GM12865 (cell line): ENCODE measurements at regions not wholly inside any gene's neighbourhood (a gene's known extent, or its start where the extent isn't known, plus 50 kb on each side); places are given as distances from the start of the nearest gene placed in this dataset.

Experiments used
- DNase-seq: peaks from one replicate; pipeline ENCODE4 v3.0.0; 2010; ENCODE audit warnings: low read depth
- H3K4me3 ChIP-seq: 2 replicates; pipeline ENCODE4 v1.5.1; 2011; ENCODE audit warnings: mild to moderate bottlenecking, low read depth, low read length, control low read depth
- CTCF ChIP-seq: IDR thresholded peaks from 2 replicates; pipeline ENCODE4 v1.5.1; 2011; ENCODE audit warnings: low read length, control low read depth, low read depth, inconsistent platforms; ENCODE audit not compliant: insufficient read depth; ENCODE audit errors: missing control alignments

GRCh38 chr16:52294660-52295059 is 252.3 kb downstream of the TOX3 start:
- no peak for TF ChIP-seq CTCF
- no peak overlapping the region for H3K4me3 ChIP-seq
- no peak for DNase-seq

- no peak for DNase-seq
- no peak for TF ChIP-seq CTCF
- H3K4me3 ChIP-seq, result no peak overlapping the region
Measured at GRCh38 chr16:52293204-52293603, 253.7 kb downstream of the TOX3 start.

- no peak overlapping the region for H3K4me3 ChIP-seq
- DNase-seq, result no peak
- TF ChIP-seq CTCF, result no peak
Measured at GRCh38 chr16:52283584-52284375, 263.2 kb downstream of the TOX3 start.

GRCh38 chr16:52283018-52283417 is 263.9 kb downstream of the TOX3 start:
- no peak for TF ChIP-seq CTCF
- H3K4me3 ChIP-seq, result no peak overlapping the region
- DNase-seq, result no peak

- no peak for DNase-seq
- no peak for TF ChIP-seq CTCF
- H3K4me3 ChIP-seq, result no peak overlapping the region
Measured at GRCh38 chr16:52280086-52280485, 266.9 kb downstream of the TOX3 start.

GRCh38 chr16:52271088-52271750 is 275.7 kb downstream of the TOX3 start:
- no peak overlapping the region for H3K4me3 ChIP-seq
- TF ChIP-seq CTCF, result no peak
- no peak for DNase-seq

- no peak for TF ChIP-seq CTCF
- DNase-seq, result no peak
Measured at GRCh38 chr16:52265446-52265861, 281.5 kb downstream of the TOX3 start.

More at GRCh38 chr16:52265446-52265861, 281.5 kb downstream of the TOX3 start:
- no peak overlapping the region for H3K4me3 ChIP-seq
